ENCODE measurements at regions not wholly inside any gene's neighbourhood (a gene's known extent, or its start where the extent isn't known, plus 50 kb on each side); places are given as distances from the start of the nearest gene placed in this dataset.

- TF ChIP-seq POLR2A (IDR thresholded peaks at IDR 0.05; ENCODE audit: borderline replicate concordance, extremely low read depth, insufficient read depth, insufficient read length), result no peak
- no peak for TF ChIP-seq ELF1 (IDR thresholded peaks at IDR 0.05; ENCODE audit: borderline replicate concordance, low read depth)
- no peak for TF ChIP-seq ZBTB33 (IDR thresholded peaks at IDR 0.05; ENCODE audit: extremely low read depth, insufficient replicate concordance, low read length)
- no peak for TF ChIP-seq ZFX (IDR thresholded peaks at IDR 0.05)
- no peak for TF ChIP-seq POLR2AphosphoS5 (IDR thresholded peaks at IDR 0.05; ENCODE audit: low read depth, low read length)
- TF ChIP-seq ZNF274 (IDR thresholded peaks at IDR 0.05; ENCODE audit: low read depth, low read length), result no peak
- TF ChIP-seq REST (IDR thresholded peaks at IDR 0.05; ENCODE audit: low read depth), result no peak
- no peak for TF ChIP-seq SIN3A (IDR thresholded peaks at IDR 0.05; ENCODE audit: low read depth)
- H3K9me2 ChIP-seq (ENCODE audit: insufficient read depth), result no peaks in the 10 kb centered on the region
- CTCF ChIA-PET, result interaction anchor here (6.7 kb wide), 1 partner anchor 549 kb away, joined by 127 read pairs; no protein-coding TSS in a partner anchor
- H3K9ac ChIP-seq (ENCODE audit: low read length), result no peak overlapping the region
- no peak overlapping the region for H2AFZ ChIP-seq (ENCODE audit: low read depth, low read length, poor library complexity, severe bottlenecking)
- DNase-seq (ENCODE audit: low read depth, low spot score), result no peak
- no peak overlapping the region for H3K4me2 ChIP-seq (ENCODE audit: low read length)
- H3K4me1 ChIP-seq (ENCODE audit: control insufficient read depth in 1 of 2, insufficient read depth in 2 of 2, low read length in 2 of 2), result 0 out of 4 replicates have a peak, but pooled peaks cover 0 to 3% of the 10 kb centered on the region in 2 experiments
- H3K79me2 ChIP-seq (ENCODE audit: insufficient read depth, low read length), result no peaks in the 10 kb centered on the region
- BruUV-seq (replicated peaks), result no TSS peak
- H4K20me1 ChIP-seq (ENCODE audit: insufficient read depth), result no peaks in the 10 kb centered on the region
- H3K27me3 ChIP-seq (ENCODE audit: insufficient read depth, low read length), result peaks cover 27% of the 10 kb centered on the region
- ATAC-seq, result no peak
- H3K4me3 ChIP-seq (replicated peaks in 1 of 2; ENCODE audit: low read depth in 1 of 2, low read length in 2 of 2), result no peak overlapping the region
- no peaks in the 10 kb centered on the region for H3K36me3 ChIP-seq (ENCODE audit: control insufficient read depth in 1 of 2, insufficient read depth in 2 of 2, low read length in 2 of 2)
- RAD21 ChIA-PET (ENCODE audit: low non-redundant PET in 1 of 2, low total read pairs in 2 of 2, uncharacterized antibody in 2 of 2, unreplicated experiment in 2 of 2), result no interaction called here
- no peaks in the 10 kb centered on the region for H3K9me3 ChIP-seq (ENCODE audit: control insufficient read depth in 1 of 2, insufficient read depth in 1 of 2, low read depth in 1 of 2, low read length in 2 of 2)
- H3K27ac ChIP-seq (ENCODE audit: low read depth, low read length), result no peak overlapping the region
- intact Hi-C loops (cut with micrococcal nuclease), result no loop called here
- POLR2A ChIA-PET, result no interaction called here
These were observed 87.1 kb downstream of the FAM76B start for GRCh38 chr11:95702526-95702925.

Data from HCT116 (cell line).